ENCODE measurements at regions not wholly inside any gene's neighbourhood (a gene's known extent, or its start where the extent isn't known, plus 50 kb on each side); places are given as distances from the start of the nearest gene placed in this dataset.

GRCh38 chr16:85463672-85464382 is 149.3 kb upstream of the GSE1 start:
- Histone ChIP-seq H3K9me3 (ENCODE audit: control insufficient read depth, insufficient read depth, low read depth, low read length) (no peaks in the 10 kb centered on the region), H3K4me1 (ENCODE audit: control insufficient read depth, insufficient read depth, low read length) (peaks cover 49% of the 10 kb centered on the region), H3K36me3 (ENCODE audit: control insufficient read depth, insufficient read depth, low read length) (no peaks in the 10 kb centered on the region), H3K27ac (ENCODE audit: low read length) (no peak overlapping the region), H3K4me3 (ENCODE audit: low read depth in 2 of 2, low read length in 2 of 2) (no peak overlapping the region), H3K27me3 (ENCODE audit: control insufficient read depth, insufficient read depth, low read length) (no peaks in the 10 kb centered on the region)
- ATAC-seq (no peak), DNase-seq (ENCODE audit: low read depth, low spot score) (no peak)
- in situ Hi-C loops (cut with HindIII; ENCODE audit: low pct_unique_long_range_greater_than_20kb, low sequenced_read_pairs) (no loop called here), intact Hi-C loops (cut with micrococcal nuclease; ENCODE audit: unreplicated experiment) (no loop called here)
- CTCF ChIA-PET: interaction anchor here (0.6 kb wide), 2 partner anchors 23 to 143 kb away, joined by 3 to 4 read pairs; no protein-coding TSS in a partner anchor
- BruUV-seq (replicated peaks): no TSS peak
- TF ChIP-seq, protein P1, sequence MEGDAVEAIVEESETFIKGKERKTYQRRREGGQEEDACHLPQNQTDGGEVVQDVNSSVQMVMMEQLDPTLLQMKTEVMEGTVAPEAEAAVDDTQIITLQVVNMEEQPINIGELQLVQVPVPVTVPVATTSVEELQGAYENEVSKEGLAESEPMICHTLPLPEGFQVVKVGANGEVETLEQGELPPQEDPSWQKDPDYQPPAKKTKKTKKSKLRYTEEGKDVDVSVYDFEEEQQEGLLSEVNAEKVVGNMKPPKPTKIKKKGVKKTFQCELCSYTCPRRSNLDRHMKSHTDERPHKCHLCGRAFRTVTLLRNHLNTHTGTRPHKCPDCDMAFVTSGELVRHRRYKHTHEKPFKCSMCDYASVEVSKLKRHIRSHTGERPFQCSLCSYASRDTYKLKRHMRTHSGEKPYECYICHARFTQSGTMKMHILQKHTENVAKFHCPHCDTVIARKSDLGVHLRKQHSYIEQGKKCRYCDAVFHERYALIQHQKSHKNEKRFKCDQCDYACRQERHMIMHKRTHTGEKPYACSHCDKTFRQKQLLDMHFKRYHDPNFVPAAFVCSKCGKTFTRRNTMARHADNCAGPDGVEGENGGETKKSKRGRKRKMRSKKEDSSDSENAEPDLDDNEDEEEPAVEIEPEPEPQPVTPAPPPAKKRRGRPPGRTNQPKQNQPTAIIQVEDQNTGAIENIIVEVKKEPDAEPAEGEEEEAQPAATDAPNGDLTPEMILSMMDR (IDR thresholded peaks at IDR 0.05): no peak
- TF ChIP-seq POLR2AphosphoS5 (IDR thresholded peaks at IDR 0.05; ENCODE audit: low read depth, low read length): no peak
- TF ChIP-seq SIN3A (IDR thresholded peaks at IDR 0.05; ENCODE audit: borderline replicate concordance, insufficient read depth, low read depth, low read length): no peak
- TF ChIP-seq TCF7L2 (IDR thresholded peaks at IDR 0.05; ENCODE audit: low read depth, low read length): no peak
- TF ChIP-seq REST (IDR thresholded peaks at IDR 0.05; ENCODE audit: insufficient read depth in 1 of 2, low read depth in 2 of 2, low read length in 1 of 2): no peak
- POLR2A ChIA-PET: no interaction called here

GRCh38 chr16:85464383-85465305 is 148.5 kb upstream of the GSE1 start:
- H3K9me3 ChIP-seq (ENCODE audit: control insufficient read depth, insufficient read depth, low read depth, low read length): no peaks in the 10 kb centered on the region
- in situ Hi-C loops (cut with HindIII; ENCODE audit: low pct_unique_long_range_greater_than_20kb, low sequenced_read_pairs): no loop called here
- POLR2A ChIA-PET: interaction anchor here (1.0 kb wide), 1 partner anchor 97 kb away, joined by 3 read pairs; no protein-coding TSS in a partner anchor
- BruUV-seq (replicated peaks): no TSS peak
- peaks cover 41% of the 10 kb centered on the region for H3K4me1 ChIP-seq (ENCODE audit: control insufficient read depth, insufficient read depth, low read length)
- no peak overlapping the region for H3K27ac ChIP-seq (ENCODE audit: low read length)
- ATAC-seq: no peak
- H3K27me3 ChIP-seq (ENCODE audit: control insufficient read depth, insufficient read depth, low read length): no peaks in the 10 kb centered on the region
- CTCF ChIA-PET: interaction anchor here (0.6 kb wide), 2 partner anchors 24 to 142 kb away, joined by 3 to 4 read pairs; no protein-coding TSS in a partner anchor
- no peak for DNase-seq (ENCODE audit: low read depth, low spot score)
- intact Hi-C loops (cut with micrococcal nuclease; ENCODE audit: unreplicated experiment): no loop called here
- H3K4me3 ChIP-seq (ENCODE audit: low read depth in 2 of 2, low read length in 2 of 2): no peak overlapping the region
- no peaks in the 10 kb centered on the region for H3K36me3 ChIP-seq (ENCODE audit: control insufficient read depth, insufficient read depth, low read length)
- TF ChIP-seq POLR2AphosphoS5 (IDR thresholded peaks at IDR 0.05; ENCODE audit: low read depth, low read length) (no peak), TCF7L2 (IDR thresholded peaks at IDR 0.05; ENCODE audit: low read depth, low read length) (no peak), SIN3A (IDR thresholded peaks at IDR 0.05; ENCODE audit: borderline replicate concordance, insufficient read depth, low read depth, low read length) (no peak), REST (IDR thresholded peaks at IDR 0.05; ENCODE audit: insufficient read depth in 1 of 2, low read depth in 2 of 2, low read length in 1 of 2) (no peak)
- TF ChIP-seq, protein P1 (IDR thresholded peaks at IDR 0.05): no peak
